NCI-H1048 (cell line): ENCODE measurements at regions not wholly inside any gene's neighbourhood (a gene's known extent, or its start where the extent isn't known, plus 50 kb on each side); places are given as distances from the start of the nearest gene placed in this dataset.

Source experiments
- DNase-seq: peaks from one replicate; lab custom pipeline; 2025; lab: John Stamatoyannopoulos, UW

- DNase-seq = no peak
These were observed 101.3 kb downstream of the NUDT12 start for GRCh38 chr5:103461243-103461642.

GRCh38 chr5:103458497-103459040, 104.0 kb downstream of the NUDT12 start:
- DNase-seq = no peak

- no peak for DNase-seq
These were observed 106.1 kb downstream of the NUDT12 start for GRCh38 chr5:103456476-103456875.

GRCh38 chr5:103455796-103456195, 106.8 kb downstream of the NUDT12 start:
- no peak for DNase-seq

GRCh38 chr5:103454770-103455169, 107.8 kb downstream of the NUDT12 start:
- no peak for DNase-seq

- no peak for DNase-seq
These were observed 109.9 kb downstream of the NUDT12 start for GRCh38 chr5:103452666-103453065.

GRCh38 chr5:103452089-103452488, 110.5 kb downstream of the NUDT12 start:
- DNase-seq = no peak

GRCh38 chr5:103451261-103451660, 111.3 kb downstream of the NUDT12 start:
- no peak for DNase-seq

- DNase-seq = no peak
These were observed 112.1 kb downstream of the NUDT12 start for GRCh38 chr5:103450333-103451061.

GRCh38 chr5:103446813-103447212, 115.8 kb downstream of the NUDT12 start:
- DNase-seq = no peak

GRCh38 chr5:103445426-103446035, 117.1 kb downstream of the NUDT12 start:
- no peak for DNase-seq

GRCh38 chr5:103444333-103445038, 118.1 kb downstream of the NUDT12 start:
- DNase-seq = no peak

GRCh38 chr5:103442750-103443149, 119.8 kb downstream of the NUDT12 start:
- DNase-seq = no peak

GRCh38 chr5:103441523-103441922, 121.1 kb downstream of the NUDT12 start:
- no peak for DNase-seq

GRCh38 chr5:103439007-103439406, 123.6 kb downstream of the NUDT12 start:
- no peak for DNase-seq

- no peak for DNase-seq
These were observed 125.9 kb downstream of the NUDT12 start for GRCh38 chr5:103436656-103437055.

GRCh38 chr5:103436112-103436511, 126.5 kb downstream of the NUDT12 start:
- no peak for DNase-seq

- DNase-seq = no peak
These were observed 127.3 kb downstream of the NUDT12 start for GRCh38 chr5:103435136-103435889.

- no peak for DNase-seq
These were observed 128.5 kb downstream of the NUDT12 start for GRCh38 chr5:103434057-103434456.

- DNase-seq = no peak
These were observed 129.4 kb downstream of the NUDT12 start for GRCh38 chr5:103433211-103433610.

GRCh38 chr5:103428923-103429322, 133.7 kb downstream of the NUDT12 start:
- DNase-seq = no peak

GRCh38 chr5:103428411-103428871, 134.1 kb downstream of the NUDT12 start:
- DNase-seq = peak; percentile 90
